WTC11 (cell line): ENCODE measurements at regions not wholly inside any gene's neighbourhood (a gene's known extent, or its start where the extent isn't known, plus 50 kb on each side); places are given as distances from the start of the nearest gene placed in this dataset.

Source experiments
- PRRX2 ChIP-seq: fragments of 250-450 bp; sonication (Bioruptor Pico); IDR thresholded peaks from 2 replicates; pipeline ENCODE4 v1.8.0; 2021; ENCODE audit warnings: mild to moderate bottlenecking
- TF ChIP-seq, protein P1 (sequence below): fragments of 200-600 bp; IDR thresholded peaks from 2 replicates; pipeline ENCODE4 v1.8.0; 2022; ENCODE audit warnings: antibody characterized with exemption
- TF ChIP-seq, protein P2 (sequence below): sonication (generic); formaldehyde crosslinking; IDR thresholded peaks from 2 replicates; pipeline ENCODE4 v1.8.0; 2022; ENCODE audit warnings: mild to moderate bottlenecking, missing genetic modification reagents

DNA sequence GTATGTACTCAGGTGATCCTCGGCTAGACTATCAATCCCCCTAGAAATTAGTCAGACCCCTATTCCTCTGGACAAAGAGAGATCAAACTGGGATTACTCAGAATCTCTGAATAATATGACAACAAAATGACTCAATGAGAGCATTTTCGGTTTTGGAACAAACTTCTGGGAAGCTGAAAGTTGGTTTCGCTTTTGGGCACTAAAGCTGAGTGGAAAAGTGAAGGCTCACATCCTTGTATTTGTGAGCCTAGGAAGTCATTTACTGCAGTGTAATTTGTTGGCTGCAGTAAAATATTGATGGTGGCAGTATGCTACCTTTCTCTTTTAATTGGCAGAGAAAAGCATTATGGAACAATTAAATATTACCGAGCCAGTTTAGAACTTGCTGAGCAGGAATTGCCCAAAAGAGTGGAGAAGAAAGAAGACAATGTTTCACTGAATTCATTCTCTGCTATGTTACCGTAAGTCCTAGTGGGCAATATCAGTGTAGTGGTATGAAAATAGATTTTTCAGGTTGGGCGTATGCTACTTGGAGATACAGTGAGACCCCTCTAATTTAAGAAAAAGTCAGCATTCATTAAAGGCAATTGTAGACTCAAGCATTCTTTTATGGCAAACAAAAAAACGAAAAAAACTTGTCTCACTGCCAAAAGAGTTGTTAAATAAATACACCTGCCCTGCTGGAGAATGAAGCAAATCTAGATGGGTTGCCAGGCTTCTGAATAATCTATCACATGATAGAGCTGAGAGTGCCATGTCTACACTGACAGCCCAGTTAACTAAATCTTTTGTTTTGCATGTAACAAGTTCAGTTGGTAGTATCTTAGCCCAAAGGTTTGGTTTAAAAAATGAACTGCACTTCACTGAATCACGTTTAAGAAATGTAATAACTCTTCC is 69.6 kb downstream of the AGTR2 start:
- TF ChIP-seq PRRX2 (CRISPR knock-in tag) = no peak
- TF ChIP-seq, protein P1, sequence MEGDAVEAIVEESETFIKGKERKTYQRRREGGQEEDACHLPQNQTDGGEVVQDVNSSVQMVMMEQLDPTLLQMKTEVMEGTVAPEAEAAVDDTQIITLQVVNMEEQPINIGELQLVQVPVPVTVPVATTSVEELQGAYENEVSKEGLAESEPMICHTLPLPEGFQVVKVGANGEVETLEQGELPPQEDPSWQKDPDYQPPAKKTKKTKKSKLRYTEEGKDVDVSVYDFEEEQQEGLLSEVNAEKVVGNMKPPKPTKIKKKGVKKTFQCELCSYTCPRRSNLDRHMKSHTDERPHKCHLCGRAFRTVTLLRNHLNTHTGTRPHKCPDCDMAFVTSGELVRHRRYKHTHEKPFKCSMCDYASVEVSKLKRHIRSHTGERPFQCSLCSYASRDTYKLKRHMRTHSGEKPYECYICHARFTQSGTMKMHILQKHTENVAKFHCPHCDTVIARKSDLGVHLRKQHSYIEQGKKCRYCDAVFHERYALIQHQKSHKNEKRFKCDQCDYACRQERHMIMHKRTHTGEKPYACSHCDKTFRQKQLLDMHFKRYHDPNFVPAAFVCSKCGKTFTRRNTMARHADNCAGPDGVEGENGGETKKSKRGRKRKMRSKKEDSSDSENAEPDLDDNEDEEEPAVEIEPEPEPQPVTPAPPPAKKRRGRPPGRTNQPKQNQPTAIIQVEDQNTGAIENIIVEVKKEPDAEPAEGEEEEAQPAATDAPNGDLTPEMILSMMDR = no peak
- TF ChIP-seq, protein P2, sequence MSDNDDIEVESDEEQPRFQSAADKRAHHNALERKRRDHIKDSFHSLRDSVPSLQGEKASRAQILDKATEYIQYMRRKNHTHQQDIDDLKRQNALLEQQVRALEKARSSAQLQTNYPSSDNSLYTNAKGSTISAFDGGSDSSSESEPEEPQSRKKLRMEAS (CRISPR knock-in tag) = no peak
